NCI-H1092 (cell line): ENCODE measurements at regions not wholly inside any gene's neighbourhood (a gene's known extent, or its start where the extent isn't known, plus 50 kb on each side); places are given as distances from the start of the nearest gene placed in this dataset.

Source experiments
- DNase-seq: peaks from one replicate; lab custom pipeline; 2025; lab: John Stamatoyannopoulos, UW

- DNase-seq: no peak
Measured at GRCh38 chr4:178556796-178557195, 1114.6 kb upstream of the AGA start.

DNA sequence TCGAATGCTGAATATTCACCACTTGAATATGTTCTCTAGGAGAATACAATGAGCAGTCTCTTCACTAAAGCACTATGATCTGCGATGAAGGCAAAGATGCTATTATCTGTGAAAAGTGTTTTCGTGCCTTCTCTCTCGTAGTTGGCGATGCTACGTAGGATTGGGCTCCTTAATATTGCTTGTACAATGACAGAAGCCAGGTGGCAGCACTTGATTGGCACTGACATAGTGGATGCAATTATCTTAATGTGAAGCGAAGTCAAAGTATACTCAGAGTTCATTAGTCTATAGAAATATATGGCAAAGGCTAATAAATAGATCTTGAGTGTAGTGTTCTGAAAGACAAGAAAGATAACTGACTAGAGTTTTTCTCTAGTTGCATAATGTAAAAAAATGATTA is 1135.7 kb upstream of the AGA start:
- no peak for DNase-seq

DNA sequence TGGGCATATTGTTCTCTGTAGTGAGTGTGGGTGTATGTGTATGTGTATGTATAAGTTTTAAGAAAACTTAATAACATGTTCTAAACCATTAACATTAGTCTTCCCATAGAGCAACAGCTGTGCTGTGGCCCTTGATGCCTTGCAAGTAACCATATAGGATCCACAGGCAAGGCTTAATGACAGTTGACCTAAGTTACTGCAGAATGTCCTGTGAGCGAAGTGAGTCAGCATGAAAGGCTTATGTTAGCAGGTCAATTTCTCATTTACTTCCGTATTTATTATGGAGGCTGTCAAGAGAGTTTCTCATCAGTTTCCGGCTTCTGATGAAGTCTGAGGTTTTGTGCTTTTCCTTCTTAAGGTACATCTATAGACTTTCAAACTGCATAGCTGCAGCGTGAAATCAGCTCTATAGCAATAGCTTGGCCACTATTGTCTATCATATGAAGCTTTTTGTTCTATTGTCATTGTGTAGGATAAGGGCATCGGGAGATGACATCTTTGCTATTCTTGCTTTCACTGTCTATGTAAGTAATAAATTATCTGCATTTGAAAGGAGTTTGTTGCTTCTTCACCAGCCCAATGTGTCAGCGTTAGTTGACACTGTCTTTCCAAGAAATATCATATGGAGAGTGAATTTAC is 1153.4 kb upstream of the AGA start:
- DNase-seq: no peak

GRCh38 chr4:178598672-178599071 is 1156.4 kb upstream of the AGA start:
- no peak for DNase-seq

- no peak for DNase-seq
Measured at GRCh38 chr4:178599521-178599920, 1157.3 kb upstream of the AGA start.

DNA sequence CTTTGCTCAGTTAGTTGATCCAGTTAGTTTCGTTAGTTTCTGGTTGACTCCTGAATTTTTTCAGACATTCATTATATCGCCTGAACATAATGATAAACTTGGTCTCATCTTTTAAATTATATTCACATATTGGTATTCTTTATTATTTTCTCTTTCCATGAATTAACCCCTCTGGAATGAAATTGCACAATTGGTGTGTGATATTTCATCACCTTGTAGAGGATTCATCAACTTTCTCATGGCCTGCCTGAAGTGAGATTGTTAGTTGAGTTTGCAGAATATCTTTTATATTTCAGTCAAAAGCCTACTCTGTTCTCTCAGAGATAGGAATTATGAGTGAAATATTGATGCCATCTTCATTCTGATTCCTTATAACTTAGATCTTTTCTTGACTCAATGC is 1160.6 kb upstream of the AGA start:
- no peak for DNase-seq

DNA sequence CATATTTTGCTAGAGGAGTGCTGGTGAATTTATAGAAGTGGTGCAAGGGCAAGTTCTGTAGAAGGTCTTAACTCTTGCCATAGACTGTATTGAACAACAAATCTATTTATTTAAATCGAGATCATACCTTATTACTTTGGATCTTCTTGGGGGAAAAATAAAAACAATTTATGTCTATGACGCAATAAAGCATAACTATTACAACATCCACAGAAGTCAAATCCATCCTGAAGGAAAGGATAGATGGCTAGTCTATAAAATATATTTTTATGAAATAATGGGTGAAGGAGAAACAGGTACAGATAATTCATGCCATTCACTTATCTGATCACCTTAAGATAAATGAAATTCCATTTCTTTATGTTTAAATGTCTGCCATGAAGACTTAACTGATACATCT is 1168.8 kb upstream of the AGA start:
- DNase-seq: no peak

DNA sequence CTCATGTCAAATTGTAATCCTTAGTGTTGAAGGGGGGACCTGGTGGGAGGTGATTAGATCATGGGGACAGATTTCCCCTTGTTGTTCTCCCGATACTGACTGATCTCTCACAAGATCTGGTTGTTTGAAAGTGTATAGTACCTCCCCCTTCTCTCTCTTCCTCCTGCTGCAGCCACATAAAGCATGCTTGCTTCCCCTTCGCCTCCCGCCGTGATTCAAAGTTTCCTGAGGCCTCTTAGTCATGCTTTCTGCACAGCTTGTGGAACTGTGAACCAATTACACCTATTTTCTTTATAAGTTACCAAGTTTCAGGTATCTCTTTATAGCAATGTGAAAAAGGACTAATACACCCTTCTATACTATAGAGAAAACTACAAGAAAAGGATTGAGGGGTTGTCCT is 1170.5 kb upstream of the AGA start:
- DNase-seq: no peak

- DNase-seq: no peak
Measured at GRCh38 chr4:178632415-178632814, 1190.2 kb upstream of the AGA start.

DNA sequence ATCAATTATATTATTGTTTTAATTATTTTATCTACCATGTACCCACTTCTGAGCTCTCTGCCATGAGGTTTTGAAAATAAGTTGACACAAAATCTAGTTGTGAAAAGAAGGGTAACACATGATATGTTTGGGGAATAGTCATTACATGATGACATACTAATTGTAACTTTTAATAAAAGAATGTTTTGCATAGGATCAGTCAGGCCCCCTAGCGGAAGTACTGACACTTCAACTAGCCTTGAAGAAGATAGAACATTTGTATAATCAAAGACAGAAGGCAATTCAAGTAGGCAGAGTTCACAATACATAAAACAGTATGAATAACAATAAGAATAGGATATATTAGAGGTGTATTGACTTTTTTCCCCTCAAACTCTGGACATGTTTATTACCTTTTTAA is 1191.0 kb upstream of the AGA start:
- DNase-seq: no peak

GRCh38 chr4:178664621-178665020 is 1222.4 kb upstream of the AGA start:
- DNase-seq: no peak

DNA sequence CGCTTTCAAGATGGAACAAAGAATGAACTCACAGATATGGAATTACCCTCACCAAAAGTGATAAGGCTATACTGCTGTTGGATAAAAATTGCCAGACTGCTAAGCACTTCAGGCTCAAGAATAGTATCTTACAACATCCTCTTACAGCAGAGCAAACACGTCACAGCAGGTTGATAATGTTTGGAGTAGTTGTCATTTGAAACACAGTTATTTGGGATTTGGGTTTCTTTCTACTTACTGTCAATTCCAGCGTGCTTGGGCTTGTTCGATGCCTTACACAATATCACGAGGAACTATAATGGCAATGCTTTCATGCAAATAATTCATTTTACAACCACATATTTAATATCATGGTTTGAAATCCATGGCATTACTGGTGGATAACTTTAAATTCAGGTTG is 1223.7 kb upstream of the AGA start:
- DNase-seq: no peak

- DNase-seq: no peak
Measured at GRCh38 chr4:178671766-178672165, 1229.5 kb upstream of the AGA start.

DNA sequence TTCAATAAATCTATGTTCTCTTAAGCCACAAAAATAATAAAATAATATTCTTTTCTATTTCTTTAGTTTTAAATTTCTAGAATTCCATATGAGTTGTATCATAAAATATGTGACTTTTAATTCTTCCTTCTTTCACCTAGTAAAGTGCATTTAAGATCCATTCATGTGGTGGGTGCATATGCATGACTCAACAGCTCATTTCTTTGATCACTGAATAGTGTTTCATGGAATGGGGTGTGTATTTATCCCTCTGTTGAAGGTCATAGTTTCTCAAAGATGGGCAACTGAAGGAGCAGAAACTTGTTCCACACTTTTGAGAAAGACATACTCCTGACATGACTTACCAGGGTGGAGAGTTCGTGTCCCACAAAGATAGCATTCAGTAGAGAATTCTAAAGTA is 1230.3 kb upstream of the AGA start:
- no peak for DNase-seq

GRCh38 chr4:178681871-178682270 is 1239.6 kb upstream of the AGA start:
- no peak for DNase-seq

DNA sequence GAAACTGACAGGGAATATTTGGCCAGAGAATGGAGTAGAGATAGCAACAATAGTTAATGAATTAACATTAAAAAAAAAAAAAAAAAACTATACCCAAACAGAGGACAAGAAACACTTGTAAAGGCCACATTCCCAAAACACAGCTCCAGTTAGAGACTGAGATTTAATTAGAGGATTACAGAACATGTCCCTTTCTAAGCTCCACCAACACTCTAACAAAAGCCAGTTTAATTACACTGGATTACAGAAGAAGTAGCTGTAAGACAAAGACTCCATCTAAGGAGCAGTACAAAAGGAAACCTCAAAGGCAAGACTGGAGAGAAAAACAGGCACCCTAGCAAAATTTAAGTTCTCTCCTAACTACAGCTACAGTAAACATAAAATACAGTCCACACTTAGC is 1247.7 kb upstream of the AGA start:
- DNase-seq: no peak

DNA sequence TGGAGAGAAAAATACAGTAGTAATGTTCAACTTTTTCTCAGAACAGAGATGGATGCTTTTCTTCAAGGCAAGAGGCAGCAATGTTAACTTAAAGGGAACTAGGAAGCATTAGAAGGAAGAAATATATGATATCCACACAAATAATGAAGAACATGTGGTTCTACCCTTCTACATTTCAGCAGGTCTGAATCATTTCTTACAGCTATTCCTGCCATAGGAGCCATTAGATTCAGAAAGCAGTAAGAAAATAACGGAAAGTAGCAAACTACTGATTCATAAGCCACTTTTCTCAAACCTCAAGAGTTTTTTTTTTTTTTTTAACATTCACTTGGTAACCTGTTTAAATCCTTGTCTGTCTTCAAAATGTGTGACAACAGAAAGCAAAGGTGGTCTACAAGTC is 1251.6 kb upstream of the AGA start:
- DNase-seq: no peak

GRCh38 chr4:178696515-178696914 is 1254.3 kb upstream of the AGA start:
- DNase-seq: no peak

DNA sequence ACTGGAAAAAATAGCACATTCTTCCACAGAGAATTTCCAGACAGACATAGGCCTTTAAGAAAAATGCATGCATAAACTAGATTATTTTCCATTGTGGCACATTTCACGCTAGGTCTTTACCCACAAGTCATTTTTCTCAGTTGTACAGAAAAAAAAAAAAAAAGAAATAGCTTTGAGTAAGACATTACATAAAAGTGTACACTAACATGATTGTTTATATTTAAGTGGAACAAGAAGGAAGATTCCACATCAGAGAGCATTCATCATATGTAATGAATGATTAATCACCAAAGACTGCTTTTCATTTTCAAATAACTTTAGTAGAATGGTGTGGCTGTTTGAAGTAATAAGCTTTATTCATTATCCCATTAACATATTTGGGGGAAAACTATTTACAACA is 1270.2 kb upstream of the AGA start:
- no peak for DNase-seq

- DNase-seq: no peak
Measured at GRCh38 chr4:178738026-178738425, 1295.8 kb upstream of the AGA start.

DNA sequence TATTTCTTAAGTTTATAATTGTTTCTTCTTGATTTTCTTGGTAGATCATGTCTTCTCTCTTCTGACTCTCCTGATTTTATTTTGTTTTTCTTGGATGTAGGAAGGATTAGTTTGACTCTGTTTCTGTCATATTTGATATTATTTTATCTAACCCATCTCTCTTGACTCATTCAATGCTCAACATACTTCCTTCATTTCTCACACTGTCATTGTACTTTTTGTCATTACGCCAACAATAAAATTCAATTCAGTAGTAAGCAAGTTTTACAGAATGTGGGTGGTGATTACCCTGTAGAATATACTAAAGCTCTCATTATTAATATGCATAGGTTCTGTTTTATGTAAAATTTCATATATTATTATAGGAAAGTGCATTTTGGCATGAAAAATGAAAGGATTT is 1303.0 kb upstream of the AGA start:
- no peak for DNase-seq

- no peak for DNase-seq
Measured at GRCh38 chr4:178752954-178753525, 1310.8 kb upstream of the AGA start.

- no peak for DNase-seq
Measured at GRCh38 chr4:178778496-178778895, 1336.3 kb upstream of the AGA start.

DNA sequence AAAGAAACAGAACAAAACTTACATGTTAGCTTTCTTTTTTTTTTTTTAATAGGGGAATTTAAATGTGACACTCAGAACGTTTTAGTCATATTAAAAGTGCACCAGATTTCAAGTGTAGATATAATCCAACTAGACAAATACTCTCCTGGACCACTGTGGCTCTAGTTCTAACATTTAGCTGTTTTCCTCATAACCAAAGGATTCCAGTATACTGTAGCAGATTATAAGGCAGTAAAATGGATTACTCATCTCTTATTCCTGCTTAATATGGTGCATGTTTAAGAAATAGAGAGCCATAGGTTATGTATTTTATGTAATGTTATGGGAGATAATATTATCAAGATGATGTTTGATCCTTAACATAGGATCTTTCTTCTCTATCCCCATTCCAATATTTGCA is 1339.5 kb upstream of the AGA start:
- DNase-seq: no peak
